GM18526 (cell line): ENCODE measurements at regions not wholly inside any gene's neighbourhood (a gene's known extent, or its start where the extent isn't known, plus 50 kb on each side); places are given as distances from the start of the nearest gene placed in this dataset.

Experiments used
- POLR2A ChIP-seq: IDR thresholded peaks from 3 replicates; pipeline ENCODE4 v1.6.1; 2011; ENCODE audit not compliant: insufficient read length; ENCODE audit errors: extremely low read depth

DNA sequence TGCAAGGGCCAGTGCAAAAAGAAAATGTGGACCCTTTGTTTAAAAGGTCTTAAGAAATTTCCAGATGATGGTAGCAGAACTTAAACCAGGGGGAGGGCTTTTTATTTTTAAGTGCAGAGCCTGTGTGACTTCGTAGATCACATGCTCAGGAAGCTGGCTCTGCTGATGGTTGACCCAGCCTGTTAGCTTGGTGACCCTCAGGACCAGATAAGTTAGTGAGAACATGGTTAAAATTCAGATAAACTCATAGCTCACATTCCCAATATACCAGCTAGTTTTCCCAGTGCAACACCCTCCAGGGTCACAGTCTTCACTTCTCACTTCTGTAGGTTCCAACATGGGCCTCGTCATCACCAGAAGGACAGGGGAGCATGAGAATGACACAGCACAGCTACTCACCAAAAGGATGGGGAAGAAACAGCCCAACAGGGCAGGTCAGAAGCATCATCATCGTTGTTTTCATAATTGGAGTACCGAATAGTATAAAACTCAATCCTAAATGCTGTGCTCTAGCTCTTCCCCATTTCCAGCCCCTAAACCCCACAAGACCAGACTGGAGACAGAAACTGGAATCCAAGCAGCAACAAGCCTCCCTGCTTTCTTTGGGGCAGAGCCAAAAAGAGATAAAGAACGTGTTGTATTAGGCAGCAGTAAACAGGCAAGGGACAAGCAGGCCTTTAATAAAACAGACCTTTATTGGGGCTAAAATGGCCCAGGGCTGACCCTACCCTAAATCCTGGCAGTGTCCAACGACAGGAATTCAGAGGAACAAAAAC, 102.2 kb upstream of the ANKRD1 start:
- no peak for TF ChIP-seq POLR2A

DNA sequence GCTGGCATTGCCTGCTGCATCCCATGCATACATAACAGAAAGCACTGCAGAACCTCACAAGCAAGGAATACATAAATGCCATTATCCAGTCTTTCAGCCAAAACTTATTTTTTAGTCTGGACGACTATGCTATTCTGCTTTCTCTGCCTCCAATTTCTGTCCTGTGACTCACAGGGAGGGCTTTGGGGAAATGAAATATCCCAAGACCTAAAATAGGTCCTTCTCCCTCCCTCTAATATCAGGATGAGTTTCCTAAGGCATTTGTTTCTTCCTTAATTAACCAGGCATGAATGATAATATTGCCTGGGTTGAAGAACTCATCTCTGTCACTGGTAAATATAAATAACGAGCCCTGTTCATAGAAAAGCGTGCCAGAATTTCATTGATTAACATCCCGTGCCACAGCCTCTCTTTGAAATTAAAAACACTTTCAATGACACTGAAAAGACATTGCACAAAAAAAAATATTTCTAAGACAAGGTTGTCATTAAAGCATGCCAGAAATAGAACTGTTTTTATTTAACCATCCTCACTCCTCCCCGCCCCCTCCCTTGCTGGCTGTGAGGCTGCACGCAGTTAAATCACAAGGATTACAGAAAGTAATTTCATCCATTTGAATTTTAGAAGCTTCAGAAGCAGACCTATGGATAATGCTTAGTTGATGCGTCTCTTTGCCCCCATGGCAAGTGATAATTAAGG, 103.0 kb upstream of the ANKRD1 start:
- TF ChIP-seq POLR2A, result no peak

DNA sequence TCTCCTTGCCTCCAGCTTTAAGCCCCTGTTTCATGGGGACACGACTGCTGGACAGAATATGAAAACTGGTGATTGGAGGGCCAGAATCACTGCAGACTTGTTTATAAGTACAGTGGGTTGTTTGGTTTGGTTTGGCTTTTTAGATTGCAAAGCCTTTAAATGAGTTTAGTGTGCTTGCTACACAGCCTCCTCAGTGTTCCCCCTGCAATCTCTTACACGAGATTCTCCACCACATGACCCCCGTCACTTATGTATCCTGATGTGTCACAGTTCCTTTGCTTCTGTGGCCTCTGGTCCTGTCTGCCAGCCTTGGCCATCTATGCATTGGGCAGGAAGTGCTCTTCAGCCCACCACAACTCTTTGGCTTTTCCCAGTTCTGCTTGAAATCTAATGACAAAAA, 103.7 kb upstream of the ANKRD1 start:
- TF ChIP-seq POLR2A, result no peak

DNA sequence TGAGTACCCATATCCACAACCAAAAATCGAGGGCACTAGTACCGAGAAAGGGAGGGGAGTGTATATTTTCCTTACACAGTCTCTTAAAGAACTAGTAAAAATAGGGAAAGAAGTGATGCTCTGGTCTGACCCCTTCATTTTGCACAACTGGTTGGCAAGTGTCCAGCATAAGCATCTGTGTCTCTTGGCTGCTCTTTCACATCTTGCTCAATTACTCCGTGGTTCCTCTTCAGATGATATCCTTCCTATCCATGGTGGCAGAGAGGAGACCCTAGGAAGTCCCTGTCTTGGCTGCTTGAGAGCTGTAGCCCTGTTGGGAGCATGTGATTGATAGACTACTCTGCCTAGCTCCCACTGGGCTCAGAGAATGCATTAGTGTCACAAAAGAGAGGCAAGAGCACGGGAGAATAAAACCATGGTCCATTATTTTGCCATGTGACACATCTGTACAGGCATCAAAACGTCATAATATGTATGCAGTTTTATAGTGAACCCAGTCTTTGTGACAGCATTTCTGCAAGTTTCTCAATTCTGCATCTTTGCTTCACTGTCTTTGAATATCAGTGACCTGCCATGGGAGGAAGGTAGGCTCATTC, 111.8 kb upstream of the ANKRD1 start:
- TF ChIP-seq POLR2A, result no peak

DNA sequence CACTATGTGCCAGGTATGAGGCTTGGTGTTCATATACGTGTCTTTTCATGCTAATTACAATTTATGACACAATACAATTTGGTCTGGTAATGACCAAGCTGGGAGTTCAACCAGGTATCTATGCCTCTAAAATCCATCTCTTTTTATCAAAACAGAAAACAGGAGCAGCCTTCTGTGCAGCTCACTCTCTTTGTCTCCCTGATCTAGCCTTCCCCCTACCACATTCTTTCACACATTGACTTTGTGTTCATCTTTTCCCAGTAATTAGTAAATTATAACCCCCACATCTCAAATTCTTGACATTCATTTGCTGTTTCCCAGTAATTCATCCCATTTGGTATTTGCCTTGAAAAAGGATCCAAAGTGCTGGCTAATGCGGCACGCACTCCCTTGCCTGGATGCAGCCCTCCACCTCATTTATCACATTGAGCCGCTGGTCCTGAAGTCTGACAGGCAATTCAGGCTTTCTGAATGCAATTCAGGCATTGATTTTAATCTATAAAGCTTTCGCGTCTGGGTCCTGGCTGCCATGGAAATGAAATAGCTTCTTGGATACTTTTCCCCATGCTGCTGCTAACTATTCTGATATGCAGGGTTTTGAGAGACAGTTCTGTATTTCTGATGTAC, 112.5 kb upstream of the ANKRD1 start:
- no peak for TF ChIP-seq POLR2A

DNA sequence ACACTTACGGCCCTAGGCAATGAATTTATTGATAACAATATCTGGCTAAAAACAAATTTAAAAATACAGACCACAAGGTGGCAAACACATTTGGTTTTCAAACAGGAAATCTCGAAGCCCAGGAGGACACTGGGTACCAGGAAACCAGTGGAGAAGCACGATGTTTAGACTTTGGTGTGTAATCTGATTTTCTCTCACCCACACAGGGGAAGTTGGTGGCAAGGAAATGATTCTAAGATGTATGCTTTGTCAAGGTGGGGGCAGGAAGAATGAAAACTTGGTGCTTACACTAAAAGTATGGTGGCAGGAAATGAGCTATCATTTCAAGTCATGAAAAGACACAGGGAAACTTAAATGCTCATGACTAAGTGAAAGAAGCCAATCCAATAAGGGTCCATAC, 113.2 kb upstream of the ANKRD1 start:
- TF ChIP-seq POLR2A, result no peak

GRCh38 chr10:91034494-91035159, 113.7 kb upstream of the ANKRD1 start:
- no peak for TF ChIP-seq POLR2A

DNA sequence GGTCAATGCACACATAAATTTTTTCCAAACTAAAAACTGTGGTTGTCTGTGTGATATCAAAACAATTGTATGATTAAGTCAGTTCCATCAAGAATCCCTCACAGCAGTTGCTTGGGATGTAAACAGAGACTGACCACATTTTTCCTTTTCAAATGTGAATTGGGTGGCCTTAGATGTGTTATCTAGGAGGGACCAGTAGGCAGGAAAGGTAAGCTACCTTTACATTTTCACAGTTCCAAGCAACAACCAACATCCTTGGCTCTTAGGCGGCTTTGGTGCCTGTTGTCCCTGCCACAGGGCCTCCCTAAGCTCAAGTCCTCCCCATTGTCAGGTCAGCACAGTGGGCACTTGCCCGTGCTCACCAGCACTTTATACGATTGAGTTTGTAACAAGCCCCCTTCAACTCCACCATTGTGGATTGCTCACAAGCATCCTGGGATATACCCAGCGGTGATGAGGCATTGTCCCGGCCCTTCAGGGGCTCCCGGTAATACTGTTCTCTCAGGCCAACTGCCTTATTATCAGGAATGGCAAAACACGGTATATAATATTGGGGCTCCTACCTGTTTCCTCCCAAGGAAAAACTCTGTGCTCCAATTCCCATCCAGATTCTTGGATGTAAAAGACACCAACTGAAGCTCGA, 114.9 kb upstream of the ANKRD1 start:
- TF ChIP-seq POLR2A, result no peak

DNA sequence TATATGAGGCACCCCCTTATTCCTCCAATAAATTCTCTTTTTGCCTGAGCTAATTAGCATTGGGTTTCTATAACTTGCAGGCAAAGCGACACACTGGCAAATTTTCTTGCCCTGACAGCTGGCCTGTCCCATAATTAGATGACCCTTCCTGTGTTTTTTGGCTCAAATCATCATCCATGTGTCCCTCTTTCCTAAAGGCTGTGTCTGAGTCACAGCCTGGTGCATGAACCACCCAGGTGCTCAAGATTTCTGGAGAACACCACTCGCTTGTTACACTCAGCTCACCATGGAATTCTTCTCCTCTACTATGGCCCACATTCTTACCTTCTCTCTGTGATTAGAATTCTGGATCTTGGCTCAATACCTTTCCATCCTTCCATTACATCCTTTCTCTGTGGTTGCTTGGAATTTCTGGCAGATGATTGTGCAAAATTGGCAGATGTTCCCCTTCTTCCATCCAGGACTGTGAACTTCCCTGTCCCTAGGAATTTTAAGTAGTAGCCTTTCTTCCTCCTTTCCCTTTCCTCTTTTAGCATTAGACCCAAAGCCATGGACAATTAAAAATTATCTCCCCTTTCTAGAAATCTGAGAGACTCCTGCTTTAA, 116.0 kb upstream of the ANKRD1 start:
- no peak for TF ChIP-seq POLR2A

DNA sequence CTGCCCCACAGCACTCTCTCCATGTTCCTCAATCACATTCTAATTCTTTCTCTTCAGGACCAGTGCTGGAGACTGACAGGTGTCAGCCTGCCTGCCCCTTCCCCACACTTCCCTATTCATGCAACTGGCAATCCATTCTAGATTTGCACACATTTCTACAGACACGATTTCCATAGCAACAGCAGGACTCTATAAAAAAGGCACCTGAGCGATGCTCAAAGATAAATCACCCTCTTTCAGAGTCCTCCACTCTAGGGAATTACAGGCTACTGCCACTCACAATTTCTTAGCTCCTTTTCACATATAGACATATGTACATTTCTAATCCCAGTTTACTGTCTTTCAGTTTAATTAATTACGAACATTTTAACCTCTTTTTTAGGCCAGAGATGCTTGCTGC, 118.1 kb upstream of the ANKRD1 start:
- no peak for TF ChIP-seq POLR2A

GRCh38 chr10:91040343-91040742, 119.5 kb upstream of the ANKRD1 start:
- TF ChIP-seq POLR2A, result no peak

DNA sequence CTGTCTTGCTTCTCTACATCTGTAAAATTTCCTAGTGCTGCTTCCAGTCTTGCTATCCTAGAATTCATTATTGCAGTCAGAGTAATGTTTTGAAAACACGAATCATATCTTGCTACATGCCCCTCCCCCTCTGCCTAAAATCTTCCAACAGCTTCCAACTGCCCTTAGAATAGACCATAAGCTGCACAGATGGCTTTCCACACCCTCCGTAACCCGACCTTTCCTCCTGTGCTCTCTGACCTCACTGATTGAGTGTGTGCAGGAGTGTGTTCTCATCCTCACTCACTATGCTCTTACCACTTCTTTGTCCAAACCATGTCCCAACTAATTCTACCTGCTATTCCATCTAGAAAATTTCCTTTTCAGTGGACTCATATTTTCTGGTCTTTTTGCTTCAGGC, 121.2 kb upstream of the ANKRD1 start:
- no peak for TF ChIP-seq POLR2A

DNA sequence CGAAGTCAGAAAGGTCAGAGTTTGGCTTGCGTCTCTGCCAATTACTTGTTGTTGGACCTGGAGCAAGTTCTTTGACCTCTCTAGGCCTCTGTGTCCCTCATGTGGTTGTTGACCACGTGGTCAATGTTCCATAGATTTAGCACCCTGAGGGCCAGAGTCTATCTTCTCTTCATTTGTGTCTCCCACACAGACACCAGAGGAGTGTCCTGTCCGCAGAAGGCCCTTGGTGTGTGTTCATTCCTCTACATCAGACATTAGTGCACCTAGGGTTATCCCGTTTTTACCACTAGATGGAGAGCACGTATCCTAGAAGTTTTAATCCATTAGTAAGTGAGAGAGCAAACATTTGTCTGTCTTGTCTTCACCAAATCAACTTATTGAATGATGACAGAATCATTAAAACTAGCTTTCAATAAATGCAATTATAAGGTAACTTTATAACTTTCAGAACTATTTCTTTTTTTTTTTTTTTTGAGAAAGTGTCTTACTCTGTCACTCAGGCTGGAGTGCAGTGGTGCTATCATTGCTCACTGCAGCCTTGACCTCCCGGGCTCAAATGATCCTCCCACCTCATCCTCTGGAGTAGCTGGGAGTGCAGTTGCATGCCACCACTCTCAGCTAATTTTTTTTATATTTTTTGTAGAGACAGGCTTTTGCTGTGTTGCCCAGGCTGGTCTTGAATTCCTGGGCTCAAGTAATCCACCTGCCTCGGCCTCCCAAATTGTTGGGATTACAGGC, 122.5 kb upstream of the ANKRD1 start:
- TF ChIP-seq POLR2A, result no peak

GRCh38 chr10:91046869-91047268, 126.0 kb upstream of the ANKRD1 start:
- no peak for TF ChIP-seq POLR2A
